Heart left ventricle (tissue), 13 donors: ENCODE measurements at regions not wholly inside any gene's neighbourhood (a gene's known extent, or its start where the extent isn't known, plus 50 kb on each side); places are given as distances from the start of the nearest gene placed in this dataset.

Source experiments
- POLR2A ChIP-seq, 2 donors: fragments of 450-650 bp; IDR thresholded peaks; one replicate each; pipeline ENCODE4 v1.6.1; 2017; ENCODE audit warnings: antibody characterized with exemption in 2 of 2, mild to moderate bottlenecking in 2 of 2, moderate library complexity in 2 of 2
- TF ChIP-seq, protein P1 (sequence below), 12 donors: fragments of 200-600 bp; sonication (generic) in 4 of 12; IDR thresholded peaks; one replicate each; pipeline versions ENCODE4 v1.5.0 to v1.8.0; 2018 to 2022; ENCODE audit warnings: antibody characterized with exemption in 12 of 12, mild to moderate bottlenecking in 5 of 12
- donor health status: ischemic (EF 13 %, LVEDD 7.1; RV severe dilation, severe dysfunction).
- donor health status: DM: no; HTN: yes; CAD: no.
- donor health status: DM: no; HTN: no; CAD: no.
- donor health status: ischemic (EF 25% LVEDD 6.9; RV normal size, moderate dysfunction).
- donor health status: ischemic (EF 25% LVEDD 5.7; RV mildly dilated, moderate dysfunction).
- donor health status: ischemic (EF 35%, LVEDD 5.7; RV mildly dilated, moderate dysfunction).
- donor health status: nonischemic (EF 11% LVEDD 7.7; RV severe dilation, severe dysfunction).
- donor health status: DM: yes; HTN: yes; CAD: no.
- donor health status: PGD.
- donor health status: ischemic (EF 29% LVEDD 5.4; RV normal size, mild dysfunction).
- donor health status: nonischemic (EF 23%, LVEDD 6.1; RV moderate dilation, normal function).

DNA sequence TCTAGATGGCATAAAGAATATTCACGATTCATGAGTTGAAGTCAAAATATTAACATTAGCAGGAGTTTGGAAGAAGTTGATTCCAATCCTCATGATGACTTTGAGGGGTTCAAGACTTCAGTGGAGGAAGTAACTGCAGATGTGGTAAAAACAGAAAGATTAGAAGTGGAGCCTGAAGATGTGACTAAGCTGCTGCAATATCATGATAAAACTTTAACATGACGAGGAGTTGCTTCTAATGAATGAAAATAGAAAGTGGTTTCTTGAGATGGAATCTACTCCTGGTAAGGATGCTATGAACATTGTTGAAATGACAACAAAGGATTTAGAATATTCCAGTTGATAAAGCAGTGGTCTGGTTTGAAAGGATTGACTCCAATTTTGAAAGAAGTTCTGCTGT, 70.1 kb upstream of the TMLHE start:
- TF ChIP-seq, protein P1, sequence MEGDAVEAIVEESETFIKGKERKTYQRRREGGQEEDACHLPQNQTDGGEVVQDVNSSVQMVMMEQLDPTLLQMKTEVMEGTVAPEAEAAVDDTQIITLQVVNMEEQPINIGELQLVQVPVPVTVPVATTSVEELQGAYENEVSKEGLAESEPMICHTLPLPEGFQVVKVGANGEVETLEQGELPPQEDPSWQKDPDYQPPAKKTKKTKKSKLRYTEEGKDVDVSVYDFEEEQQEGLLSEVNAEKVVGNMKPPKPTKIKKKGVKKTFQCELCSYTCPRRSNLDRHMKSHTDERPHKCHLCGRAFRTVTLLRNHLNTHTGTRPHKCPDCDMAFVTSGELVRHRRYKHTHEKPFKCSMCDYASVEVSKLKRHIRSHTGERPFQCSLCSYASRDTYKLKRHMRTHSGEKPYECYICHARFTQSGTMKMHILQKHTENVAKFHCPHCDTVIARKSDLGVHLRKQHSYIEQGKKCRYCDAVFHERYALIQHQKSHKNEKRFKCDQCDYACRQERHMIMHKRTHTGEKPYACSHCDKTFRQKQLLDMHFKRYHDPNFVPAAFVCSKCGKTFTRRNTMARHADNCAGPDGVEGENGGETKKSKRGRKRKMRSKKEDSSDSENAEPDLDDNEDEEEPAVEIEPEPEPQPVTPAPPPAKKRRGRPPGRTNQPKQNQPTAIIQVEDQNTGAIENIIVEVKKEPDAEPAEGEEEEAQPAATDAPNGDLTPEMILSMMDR (IDR thresholded peaks at IDR 0.05) = no peak
- TF ChIP-seq POLR2A (IDR thresholded peaks at IDR 0.05) = no peak
